Posterior vena cava (tissue), 2 donors: ENCODE measurements at regions not wholly inside any gene's neighbourhood (a gene's known extent, or its start where the extent isn't known, plus 50 kb on each side); places are given as distances from the start of the nearest gene placed in this dataset.

Experiments
- DNase-seq: peaks from one replicate; pipeline ENCODE4 v3.0.0-alpha.2; 2020; ENCODE audit warnings: low spot score
- intact Hi-C, 2 donors: fragments of 100-400 bp; cut with DNase I; formaldehyde crosslinking; loops; one replicate each; pipeline versions ENCODE4 v1.14.1 to v1.14.2; 2022 to 2023
- donor health status: DM: yes; HTN: yes; CAD: no.
- donor health status: DM: yes; HTN: yes; CAD: no.

GRCh38 chr15:69734699-69735098, 282.1 kb downstream of the RPLP1 start:
- no peak for DNase-seq
- intact Hi-C loops = no loop called here

DNA sequence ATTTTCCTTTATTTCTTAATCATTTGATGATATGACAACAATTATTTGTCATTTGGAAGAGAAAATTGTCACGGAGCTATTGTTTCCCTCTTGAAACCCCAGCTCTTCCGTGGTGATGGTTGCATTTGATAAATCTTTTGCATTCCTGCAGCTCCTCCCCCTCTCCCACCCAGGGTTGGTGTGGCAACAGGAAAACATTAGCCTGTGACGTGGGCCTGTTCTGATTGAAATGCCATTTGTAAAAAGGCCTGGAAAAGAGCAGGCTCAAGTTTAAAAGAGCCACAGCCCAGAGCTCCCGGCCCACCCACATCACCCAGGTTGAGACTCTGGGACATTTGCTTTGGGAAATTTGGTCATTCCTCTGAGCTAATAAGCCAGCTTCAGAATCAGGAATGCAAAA, 282.5 kb downstream of the RPLP1 start:
- intact Hi-C loops = no loop called here
- DNase-seq = peak; percentile 85

DNA sequence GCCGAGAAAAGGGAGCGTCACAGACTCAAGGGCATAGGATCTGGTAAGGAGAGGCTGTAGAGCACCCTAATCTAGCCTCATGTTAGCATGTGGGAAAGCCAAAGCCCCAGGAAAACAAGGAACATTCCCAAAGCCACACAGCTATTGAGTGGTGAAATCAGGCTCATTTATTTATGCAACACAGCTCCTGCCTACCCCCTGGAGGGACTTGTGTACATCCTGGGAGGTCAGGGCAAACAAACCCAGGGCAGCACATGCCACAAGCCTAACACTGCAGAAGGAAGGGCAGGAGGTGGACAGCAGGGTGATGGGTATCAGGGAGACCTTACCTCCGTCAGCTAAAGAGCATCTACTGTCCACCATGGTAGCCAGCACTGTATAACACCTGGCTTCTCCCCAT, 283.5 kb downstream of the RPLP1 start:
- intact Hi-C loops = no loop called here
- DNase-seq = no peak

DNA sequence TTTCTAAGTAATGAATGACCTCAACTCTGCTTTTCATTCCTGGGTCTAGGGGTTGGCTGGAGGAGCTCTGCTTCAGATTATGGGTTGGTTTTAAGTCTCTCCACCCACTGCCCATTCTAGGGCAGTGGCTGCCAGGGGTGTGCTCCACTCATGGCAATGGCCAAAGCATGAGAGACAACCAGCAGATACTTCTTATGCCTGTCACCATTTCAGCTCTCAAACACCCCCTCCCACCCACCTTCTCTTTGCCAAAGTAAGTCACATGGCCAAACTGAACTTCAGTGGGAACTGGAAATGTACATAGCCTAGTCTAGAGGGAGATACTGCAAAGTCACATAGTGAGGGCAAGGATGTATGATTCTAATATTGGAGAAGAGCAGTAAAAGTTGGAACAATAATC, 285.3 kb downstream of the RPLP1 start:
- DNase-seq = no peak
- intact Hi-C loops = no loop called here

DNA sequence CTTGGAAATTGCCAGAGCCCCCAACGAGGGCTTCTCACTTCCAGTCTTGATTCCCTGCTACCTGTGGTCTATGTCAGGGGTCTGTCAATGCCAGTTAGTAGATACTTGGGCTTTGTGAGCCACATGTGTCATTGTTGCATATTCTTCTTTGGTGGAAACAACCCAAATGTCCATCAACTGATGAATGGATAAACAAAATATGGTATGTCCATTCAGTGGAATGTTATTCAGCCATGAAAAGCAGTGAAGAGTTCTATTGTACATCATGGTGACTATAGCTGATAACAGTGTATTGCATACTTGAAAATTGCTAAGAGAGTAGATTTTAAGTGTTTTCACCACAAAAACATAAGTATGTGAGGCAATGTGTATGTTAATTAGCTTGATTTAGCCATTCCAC, 288.1 kb downstream of the RPLP1 start:
- DNase-seq = no peak
- intact Hi-C loops = no loop called here

GRCh38 chr15:69742361-69742760, 289.7 kb downstream of the RPLP1 start:
- no peak for DNase-seq
- intact Hi-C loops = no loop called here

- intact Hi-C loops = no loop called here
- no peak for DNase-seq
Observed at GRCh38 chr15:69743091-69743490, 290.5 kb downstream of the RPLP1 start.

DNA sequence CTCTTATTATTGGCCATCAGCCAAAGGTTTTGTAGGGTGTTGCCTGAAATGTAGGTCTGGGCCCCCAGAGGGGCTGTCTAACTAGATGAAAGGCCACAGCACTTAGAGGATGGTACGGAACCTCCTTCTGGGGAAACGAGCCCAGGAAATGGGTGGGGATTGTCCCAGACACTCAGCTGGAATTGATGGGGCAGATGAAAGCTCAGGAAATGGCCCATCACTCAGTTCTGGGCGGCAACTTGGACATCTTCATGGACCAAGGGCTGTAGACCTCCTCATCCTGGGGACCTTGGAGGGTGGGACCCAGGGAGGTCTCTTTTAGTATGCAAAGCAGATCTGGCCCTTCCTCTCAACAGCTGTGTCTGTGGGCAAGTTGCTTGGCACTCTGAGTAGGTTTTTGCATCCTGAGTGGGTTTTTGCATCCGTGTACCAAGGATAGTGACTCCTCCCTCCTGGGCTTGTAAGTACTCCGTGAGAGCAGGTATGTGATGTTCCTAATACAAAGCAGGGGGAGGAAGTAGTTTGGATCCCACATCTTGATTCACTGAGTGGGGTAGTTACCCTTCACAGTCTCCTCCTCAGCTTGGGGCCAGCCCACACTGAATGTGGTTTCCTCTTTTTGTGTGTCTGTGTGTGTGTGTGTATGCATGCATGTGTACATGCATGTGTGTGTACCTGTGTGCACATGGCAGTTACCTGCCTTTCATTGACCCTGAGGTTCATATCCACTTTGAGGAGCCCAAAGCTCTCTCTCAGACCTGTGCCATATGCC, 292.0 kb downstream of the RPLP1 start:
- intact Hi-C loops = no loop called here
- DNase-seq = no peak

GRCh38 chr15:69747193-69747592, 294.6 kb downstream of the RPLP1 start:
- no peak for DNase-seq
- intact Hi-C loops = no loop called here

GRCh38 chr15:69748131-69748530, 295.5 kb downstream of the RPLP1 start:
- intact Hi-C loops = no loop called here
- no peak for DNase-seq

DNA sequence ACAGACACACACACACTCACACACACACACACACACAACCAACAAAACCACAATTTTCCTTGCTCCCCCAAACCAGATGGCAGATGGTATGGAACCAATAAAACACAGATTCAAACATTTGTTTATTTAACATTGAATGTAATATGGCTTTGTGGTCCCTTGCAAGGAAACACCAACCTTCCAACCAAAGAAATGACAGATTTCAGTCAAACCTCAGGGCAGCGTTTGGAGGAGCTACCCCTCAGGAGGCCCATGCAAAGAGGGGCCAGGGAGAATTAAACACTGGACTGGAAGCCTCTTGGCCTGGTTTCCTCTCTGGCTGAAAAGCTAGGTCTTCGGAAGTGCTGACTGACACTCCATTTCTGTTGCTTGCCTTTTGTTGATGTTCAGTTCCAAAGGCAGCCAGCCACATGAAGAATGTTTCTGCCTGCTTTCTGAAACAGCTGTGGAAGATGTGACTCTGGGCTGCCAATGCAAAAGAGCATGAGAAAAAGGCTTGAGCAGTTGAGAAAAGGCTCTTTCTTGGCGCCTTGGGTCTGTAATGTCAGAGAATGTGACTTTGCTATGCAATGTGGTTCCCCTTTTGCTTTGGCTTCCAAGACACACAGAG, 296.1 kb downstream of the RPLP1 start:
- DNase-seq = no peak
- intact Hi-C loops = no loop called here

DNA sequence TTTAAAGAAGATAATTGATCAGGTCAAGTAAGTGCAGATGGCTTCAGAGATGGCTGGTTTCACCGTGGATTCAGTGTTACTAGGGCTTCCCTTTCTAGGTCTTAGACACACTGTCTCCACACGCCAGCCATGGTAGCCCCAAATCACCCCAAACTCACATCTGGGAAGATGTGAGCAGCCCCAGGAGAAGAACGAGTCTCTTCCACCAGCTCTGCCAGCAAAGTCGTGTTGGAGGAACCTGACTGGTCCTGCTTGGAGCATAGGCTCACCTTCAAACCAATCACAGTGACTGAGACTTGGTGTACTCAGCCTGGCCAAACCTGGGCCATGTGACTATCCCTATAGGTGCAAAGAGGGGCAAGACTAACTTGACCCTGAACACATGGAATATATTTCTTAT, 296.7 kb downstream of the RPLP1 start:
- intact Hi-C loops = no loop called here
- DNase-seq = no peak

GRCh38 chr15:69749797-69750196, 297.2 kb downstream of the RPLP1 start:
- intact Hi-C loops = no loop called here

GRCh38 chr15:69750253-69750652, 297.6 kb downstream of the RPLP1 start:
- intact Hi-C loops = no loop called here
- no peak for DNase-seq

More at GRCh38 chr15:69749797-69750196, 297.2 kb downstream of the RPLP1 start:
- no peak for DNase-seq

DNA sequence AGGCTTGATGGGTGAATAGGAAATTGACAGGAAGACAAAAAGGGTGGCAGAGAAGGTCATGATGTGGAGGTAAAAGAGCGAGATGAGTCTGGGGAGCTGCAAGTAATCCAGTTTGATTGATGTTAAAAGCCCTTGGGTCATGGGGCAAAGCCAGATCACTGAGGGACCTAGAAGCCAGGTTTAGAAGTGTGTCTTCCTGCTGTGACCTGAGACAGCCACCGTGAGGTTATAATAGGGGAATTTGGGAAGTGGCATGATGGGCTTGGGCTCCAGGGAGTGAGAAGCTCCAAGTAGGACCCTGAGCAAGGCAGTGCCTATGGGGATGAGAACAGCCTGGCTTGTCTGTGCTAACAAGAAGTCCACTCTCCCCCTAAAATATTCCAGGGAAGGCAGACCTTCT, 298.5 kb downstream of the RPLP1 start:
- intact Hi-C loops = no loop called here
- no peak for DNase-seq

DNA sequence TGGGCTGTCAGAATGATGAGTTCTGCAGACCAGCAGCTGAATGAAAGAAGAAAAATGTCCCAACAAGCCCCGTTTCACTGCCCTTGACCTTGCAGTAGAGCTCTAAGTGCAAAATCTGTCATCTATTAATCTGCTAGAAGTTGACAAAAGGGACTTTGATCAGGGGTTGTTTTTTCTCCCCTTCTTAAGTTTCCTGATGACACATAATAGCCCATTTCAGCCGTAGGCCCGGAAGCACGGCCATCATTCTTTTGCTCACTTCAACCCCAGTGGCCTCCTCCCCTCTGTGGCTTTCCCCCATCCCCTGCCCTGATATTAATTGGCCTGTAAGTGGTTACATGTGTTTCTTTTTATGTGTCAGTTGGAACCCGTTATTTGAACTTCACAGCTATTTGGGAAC, 298.9 kb downstream of the RPLP1 start:
- no peak for DNase-seq
- intact Hi-C loops = no loop called here

- intact Hi-C loops = no loop called here
- no peak for DNase-seq
Observed at GRCh38 chr15:69753867-69754266, 301.2 kb downstream of the RPLP1 start.

- no peak for DNase-seq
- intact Hi-C loops = no loop called here
Observed at GRCh38 chr15:69754313-69754712, 301.7 kb downstream of the RPLP1 start.

GRCh38 chr15:69755551-69756310, 303.1 kb downstream of the RPLP1 start:
- no peak for DNase-seq
- intact Hi-C loops = no loop called here

- no peak for DNase-seq
- intact Hi-C loops = no loop called here
Observed at GRCh38 chr15:69756440-69756839, 303.8 kb downstream of the RPLP1 start.

- no peak for DNase-seq
- intact Hi-C loops = no loop called here
Observed at GRCh38 chr15:69757186-69757585, 304.6 kb downstream of the RPLP1 start.
